HCT116 (cell line): ENCODE measurements at regions not wholly inside any gene's neighbourhood (a gene's known extent, or its start where the extent isn't known, plus 50 kb on each side); places are given as distances from the start of the nearest gene placed in this dataset.

ENCODE experiments used
- ATAC-seq: fragments of 200-7000 bp; cut with Tn5 transposase; 2 replicates; pipeline ENCODE4 v1.9.1; 2020; ENCODE audit warnings: mild to moderate bottlenecking, moderate library complexity
- BruUV-seq: library from RNA; stranded (reverse); fragments of 400-500 nt; replicated peaks from 2 replicates; lab custom pipeline; 2021; lab: Mats Ljungman, UMichigan
- CTCF ChIA-PET: fragments of 300-600 bp; sonication (Branson Sonifier 250); formaldehyde crosslinking; loops from one replicate; lab custom pipeline; 2021; ENCODE audit warnings: antibody characterized with exemption; lab: Charles Lee
- POLR2A ChIA-PET: fragments of 300-600, 350-600 bp; sonication (Branson Sonifier 250); formaldehyde crosslinking; loops from one replicate; lab custom pipeline; 2021; ENCODE audit warnings: antibody characterized with exemption; lab: Charles Lee
- RAD21 ChIA-PET, 2 experiments: fragments of 300-600 bp; sonication (Branson Sonifier 250); formaldehyde crosslinking; loops; one replicate each; lab custom pipeline; 2023; ENCODE audit warnings: low total read pairs in 2 of 2; ENCODE audit not compliant: uncharacterized antibody in 2 of 2, unreplicated experiment in 2 of 2, low non-redundant PET in 1 of 2; lab: Charles Lee
- DNase-seq: peaks from one replicate; pipeline ENCODE4 v3.0.0-alpha.2; 2010; ENCODE audit warnings: low read depth, low spot score
- H2AFZ ChIP-seq: fragments of 200-600 bp; shearing (Covaris generic), sonication (generic); 2 replicates; pipeline ENCODE4 v1.6.1; 2017; ENCODE audit warnings: low read depth, mixed run types, mixed read lengths, antibody characterized with exemption, low read length; ENCODE audit not compliant: poor library complexity, severe bottlenecking
- H3K27ac ChIP-seq: 2 replicates; pipeline ENCODE4 v1.5.1; 2012; ENCODE audit warnings: low read depth, low read length
- H3K27me3 ChIP-seq: fragments of 200-600 bp; sonication (generic); 2 replicates; pipeline ENCODE4 v1.6.1; 2016; ENCODE audit warnings: mixed run types, low read length, mixed read lengths; ENCODE audit not compliant: insufficient read depth
- H3K36me3 ChIP-seq, 2 experiments: fragments of 200-500 bp in 1 of 2; fragments of 200-600 bp in 1 of 2; sonication (Bioruptor generic) in 1 of 2; sonication (generic) in 1 of 2; 2 replicates each; pipeline versions ENCODE4 v1.5.1 to v1.6.1; 2014 to 2016; ENCODE audit warnings: low read length in 2 of 2, inconsistent platforms in 1 of 2, mixed read lengths in 1 of 2, mixed run types in 1 of 2; ENCODE audit not compliant: insufficient read depth in 2 of 2, control insufficient read depth in 1 of 2
- H3K4me1 ChIP-seq, 2 experiments: fragments of 200-600 bp in 1 of 2; sonication (generic) in 1 of 2; 2 replicates each; pipeline versions ENCODE4 v1.5.1 to v1.6.1; 2012 to 2017; ENCODE audit warnings: low read length in 2 of 2, inconsistent platforms in 1 of 2, mild to moderate bottlenecking in 1 of 2, mixed read lengths in 1 of 2, mixed run types in 1 of 2, moderate library complexity in 1 of 2; ENCODE audit not compliant: insufficient read depth in 2 of 2, control insufficient read depth in 1 of 2
- H3K4me2 ChIP-seq: fragments of 200-600 bp; sonication (generic); 2 replicates; pipeline ENCODE4 v1.6.1; 2017; ENCODE audit warnings: mixed run types, low read length, mixed read lengths
- H3K4me3 ChIP-seq, 2 experiments: fragments of 200-600 bp in 1 of 2; sonication (generic) in 1 of 2; replicated peaks in 1 of 2; 2 replicates each; pipeline ENCODE4 v1.5.1; 2011 to 2016; ENCODE audit warnings: low read length in 2 of 2, control low read depth in 1 of 2, low read depth in 1 of 2, mild to moderate bottlenecking in 1 of 2, mixed read lengths in 1 of 2, mixed run types in 1 of 2
- H3K79me2 ChIP-seq: fragments of 200-600 bp; sonication (generic); 2 replicates; pipeline ENCODE4 v1.6.1; 2017; ENCODE audit warnings: mild to moderate bottlenecking, mixed run types, low read length, moderate library complexity, mixed read lengths; ENCODE audit not compliant: insufficient read depth
- H3K9ac ChIP-seq: fragments of 200-600 bp; sonication (generic); 2 replicates; pipeline ENCODE4 v1.6.1; 2016; ENCODE audit warnings: low read length, mixed read lengths
- H3K9me2 ChIP-seq: fragments of 200-600 bp; sonication (generic), shearing (Covaris generic); 2 replicates; pipeline ENCODE4 v1.6.1; 2017; ENCODE audit warnings: mixed run types, mild to moderate bottlenecking, moderate library complexity; ENCODE audit not compliant: insufficient read depth
- H3K9me3 ChIP-seq, 2 experiments: fragments of 200-500 bp in 1 of 2; fragments of 200-600 bp in 1 of 2; sonication (Bioruptor generic) in 1 of 2; sonication (generic) in 1 of 2; 2 replicates each; pipeline ENCODE4 v1.6.1; 2014 to 2017; ENCODE audit warnings: low read length in 2 of 2, mixed read lengths in 2 of 2, inconsistent platforms in 1 of 2, low read depth in 1 of 2, mild to moderate bottlenecking in 1 of 2, mixed run types in 1 of 2, moderate library complexity in 1 of 2; ENCODE audit not compliant: control insufficient read depth in 1 of 2, insufficient read depth in 1 of 2
- H4K20me1 ChIP-seq: fragments of 200-600 bp; sonication (generic), shearing (Covaris generic); 2 replicates; pipeline ENCODE4 v1.6.1; 2017; ENCODE audit warnings: mixed run types, mild to moderate bottlenecking, moderate library complexity; ENCODE audit not compliant: insufficient read depth
- CEBPB ChIP-seq: IDR thresholded peaks from 2 replicates; pipeline ENCODE4 v1.6.1; 2012; ENCODE audit warnings: low read depth
- EZH2phosphoT487 ChIP-seq: fragments of 200-600 bp; IDR thresholded peaks from 2 replicates; pipeline ENCODE4 v1.6.1; 2018; ENCODE audit warnings: antibody characterized with exemption, borderline replicate concordance
- FOSL1 ChIP-seq: IDR thresholded peaks from 2 replicates; pipeline ENCODE4 v1.6.1; 2012; ENCODE audit warnings: low read depth
- POLR2A ChIP-seq: IDR thresholded peaks from 2 replicates; pipeline ENCODE4 v1.7.0; 2011; ENCODE audit warnings: borderline replicate concordance; ENCODE audit not compliant: insufficient read depth, insufficient read length; ENCODE audit errors: extremely low read depth
- POLR2AphosphoS5 ChIP-seq: IDR thresholded peaks from 2 replicates; pipeline ENCODE4 v1.6.1; 2011; ENCODE audit warnings: mild to moderate bottlenecking, low read depth, low read length, moderate library complexity
- RAD21 ChIP-seq: IDR thresholded peaks from 2 replicates; pipeline ENCODE4 v1.6.1; 2012; ENCODE audit warnings: low read depth, mild to moderate bottlenecking
- SP1 ChIP-seq: IDR thresholded peaks from 2 replicates; pipeline ENCODE4 v1.6.1; 2012; ENCODE audit warnings: low read depth
- SRF ChIP-seq: IDR thresholded peaks from 2 replicates; pipeline ENCODE4 v1.6.1; 2012; ENCODE audit warnings: low read depth
- ZNF274 ChIP-seq: fragments of 200-500 bp; sonication (Bioruptor generic); IDR thresholded peaks from 2 replicates; pipeline ENCODE4 v1.6.1; 2014; ENCODE audit warnings: mild to moderate bottlenecking, low read depth, low read length, inconsistent platforms
- intact Hi-C: fragments of 100-400 bp; cut with micrococcal nuclease; formaldehyde crosslinking; loops from 2 replicates; pipeline ENCODE4 v1.10.0; 2022
- TF ChIP-seq, protein P1 (sequence below): IDR thresholded peaks from 2 replicates; pipeline ENCODE4 v1.6.1; 2012

DNA sequence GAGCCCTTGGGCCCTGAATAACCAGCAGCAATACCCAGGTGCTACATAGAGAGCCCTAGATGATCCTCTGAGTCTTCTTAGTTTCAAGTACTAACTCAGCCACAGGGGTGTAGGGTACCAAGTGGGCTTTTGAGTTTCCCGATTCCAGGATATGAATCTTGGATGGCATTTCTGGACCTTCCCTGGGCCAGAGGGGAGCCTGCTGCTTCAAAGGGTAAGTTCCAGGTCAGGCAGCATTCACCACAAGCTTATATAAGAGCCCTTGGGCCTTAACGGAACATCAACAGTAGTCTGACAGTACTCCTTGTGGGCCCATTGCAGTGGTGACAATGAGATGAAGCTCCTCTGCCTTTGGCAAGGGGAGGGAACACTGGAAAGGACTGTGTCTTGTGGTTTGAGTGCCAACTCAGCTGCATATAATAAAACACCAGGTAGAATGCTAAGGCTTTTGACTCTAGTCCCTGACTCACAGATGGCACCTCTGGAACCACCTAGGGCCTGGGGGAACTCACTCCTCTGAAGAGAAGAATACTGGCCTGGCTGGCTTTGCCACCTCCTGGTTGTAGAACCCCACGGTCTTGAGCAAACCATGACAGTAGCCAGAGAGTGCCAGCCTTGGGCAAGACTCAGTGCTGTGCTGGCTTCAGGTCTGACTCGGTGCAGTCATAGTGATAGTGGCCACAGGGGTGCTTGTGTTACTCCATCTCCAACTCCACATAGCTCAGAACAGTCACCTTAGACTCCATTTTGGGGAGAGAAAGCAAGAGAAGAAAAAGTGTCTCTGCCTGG, 235.7 kb downstream of the AKAIN1 start:
- Histone ChIP-seq H3K27me3 (no peaks in the 10 kb centered on the region), H3K79me2 (no peaks in the 10 kb centered on the region), H3K4me3 (no peak overlapping the region), H3K4me2 (no peak overlapping the region), H3K9me2 (no peaks in the 10 kb centered on the region), H3K4me1 (no peaks in the 10 kb centered on the region), H3K36me3 (no peaks in the 10 kb centered on the region), H3K9ac (no peak overlapping the region), H4K20me1 (no peaks in the 10 kb centered on the region), H3K27ac (no peak overlapping the region), H2AFZ (no peak overlapping the region), H3K9me3 (peaks cover 6 to 7% of the 10 kb centered on the region in 2 experiments; a peak in 2 of 4 replicates)
- no peak for DNase-seq
- TF ChIP-seq POLR2AphosphoS5 (no peak), ZNF274 (no peak), POLR2A (no peak), CEBPB (no peak), SP1 (no peak), EZH2phosphoT487 (no peak), FOSL1 (no peak)
- TF ChIP-seq, protein P1, sequence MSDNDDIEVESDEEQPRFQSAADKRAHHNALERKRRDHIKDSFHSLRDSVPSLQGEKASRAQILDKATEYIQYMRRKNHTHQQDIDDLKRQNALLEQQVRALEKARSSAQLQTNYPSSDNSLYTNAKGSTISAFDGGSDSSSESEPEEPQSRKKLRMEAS, result no peak
- RAD21 ChIA-PET, result no interaction called here
- CTCF ChIA-PET, result no interaction called here
- intact Hi-C loops, result no loop called here
- POLR2A ChIA-PET, result no interaction called here
- ATAC-seq, result no peak
- no TSS peak for BruUV-seq

DNA sequence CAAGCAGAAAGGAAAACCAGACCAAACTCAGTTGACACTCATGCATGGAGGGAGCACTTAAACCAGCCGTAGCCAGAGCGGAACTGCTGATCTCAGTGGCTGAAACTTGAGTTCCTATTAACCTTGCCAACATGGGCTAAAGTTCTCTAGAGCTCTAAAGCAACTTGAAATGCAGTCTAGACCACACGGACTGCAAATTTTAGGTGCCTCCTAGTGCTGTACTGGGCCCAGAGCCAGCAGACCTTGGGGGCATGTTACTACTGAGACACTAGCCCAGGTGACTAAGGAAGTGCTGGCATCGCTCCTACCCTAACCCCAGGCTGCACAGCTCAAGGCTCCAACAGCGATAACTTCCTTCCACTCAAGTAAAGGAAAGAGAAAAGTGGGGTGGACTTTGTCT, 236.5 kb downstream of the AKAIN1 start:
- Histone ChIP-seq H3K4me3 (no peak overlapping the region), H3K4me1 (no peaks in the 10 kb centered on the region), H3K27me3 (no peaks in the 10 kb centered on the region), H3K9me2 (no peaks in the 10 kb centered on the region), H3K9ac (no peak overlapping the region), H3K79me2 (no peaks in the 10 kb centered on the region), H3K9me3 (peaks cover 3 to 4% of the 10 kb centered on the region in 2 experiments; a peak in 2 of 4 replicates), H3K27ac (no peak overlapping the region), H3K36me3 (no peaks in the 10 kb centered on the region), H4K20me1 (no peaks in the 10 kb centered on the region), H3K4me2 (no peak overlapping the region), H2AFZ (no peak overlapping the region)
- DNase-seq (no peak), ATAC-seq (no peak)
- intact Hi-C loops, result no loop called here
- no peak for TF ChIP-seq SRF
- TF ChIP-seq RAD21, result no peak
- ChIA-PET RAD21 (no interaction called here), POLR2A (no interaction called here), CTCF (no interaction called here)
- BruUV-seq, result no TSS peak
